ENCODE measurements at regions not wholly inside any gene's neighbourhood (a gene's known extent, or its start where the extent isn't known, plus 50 kb on each side); places are given as distances from the start of the nearest gene placed in this dataset.

- FAIRE-seq: no peak
- TF ChIP-seq TFAM (CRISPR knock-in tag; conservative IDR thresholded peaks at IDR 0.05) (no peak), RAD21 (CRISPR knock-in tag; conservative IDR thresholded peaks at IDR 0.05 in 1 of 2, IDR thresholded peaks at IDR 0.05 in 1 of 2) (peak in 1 of 2 experiments; percentile 23; a peak in 1 of 4 replicates), CTCF (IDR thresholded peaks at IDR 0.05 in 2 of 3, conservative IDR thresholded peaks at IDR 0.05 in 1 of 3; ENCODE audit: insufficient read depth in 2 of 3, low read depth in 1 of 3, low read length in 3 of 3) (peak in 2 of 3 experiments; percentile 12 to 14; a peak in 1 of 6 replicates), CBFB (CRISPR knock-in tag; IDR thresholded peaks at IDR 0.05) (no peak)
- in situ Hi-C loops (cut with MboI): no loop called here
Observed at GRCh38 chr15:97881346-97881965, 79.0 kb upstream of the ARRDC4 start.

More at GRCh38 chr15:97881346-97881965, 79.0 kb upstream of the ARRDC4 start:
- intact Hi-C loops (cut with micrococcal nuclease): no loop called here
- Histone ChIP-seq H3K9me3 (replicated peaks; ENCODE audit: control insufficient read depth, insufficient read depth, low read depth, low read length) (no peaks in the 10 kb centered on the region), H3K4me2 (ENCODE audit: insufficient read depth, low read length) (no peak overlapping the region), H3K4me1 (replicated peaks in 1 of 2; ENCODE audit: control insufficient read depth in 2 of 2, insufficient read depth in 2 of 2, low read length in 2 of 2) (no peaks in the 10 kb centered on the region), H3K9ac (ENCODE audit: insufficient read depth in 1 of 2, low read depth in 2 of 2, low read length in 2 of 2) (no peak overlapping the region), H3K36me3 (ENCODE audit: control insufficient read depth, insufficient read depth, low read length) (no peaks in the 10 kb centered on the region), H2AFZ (ENCODE audit: low read depth, low read length) (no peak overlapping the region), H4K20me1 (replicated peaks; ENCODE audit: control insufficient read depth, insufficient read depth, low read length) (no peaks in the 10 kb centered on the region), H3K79me2 (ENCODE audit: control insufficient read depth, insufficient read depth, low read length) (no peaks in the 10 kb centered on the region), H3K9me1 (ENCODE audit: control insufficient read depth, insufficient read depth, low read length) (no peaks in the 10 kb centered on the region), H3K4me3 (no peak overlapping the region), H3K27me3 (ENCODE audit: control insufficient read depth in 2 of 2, insufficient read depth in 2 of 2, low read length in 2 of 2) (no peaks in the 10 kb centered on the region), H3K27ac (ENCODE audit: extremely low read depth, low read depth, low read length) (no peak overlapping the region)
- POLR2A ChIA-PET: no interaction called here
- no TSS peak for BruUV-seq (replicated peaks)
- CTCF ChIA-PET (ENCODE audit: low intra/inter-chr PET ratio): no interaction called here
- WGBS (ENCODE audit: insufficient coverage, low coverage, missing lambda C conversion rate): 6% methylated on average over 8 of the region's 8 CpGs
- DNase-seq (ENCODE audit: extremely low read depth in 1 of 4, low spot score in 3 of 4): no peak
- ATAC-seq: peak; percentile 29; the same call in 1 of the 3 replicates

Data from K562 (cell line).